ENCODE measurements at regions not wholly inside any gene's neighbourhood (a gene's known extent, or its start where the extent isn't known, plus 50 kb on each side); places are given as distances from the start of the nearest gene placed in this dataset.

GRCh38 chr2:19684516-19684915, 217.3 kb downstream of the TTC32 start:
- Histone ChIP-seq H3K4me1 (ENCODE audit: control insufficient read depth, insufficient read depth, low read length) (no peaks in the 10 kb centered on the region), H3K9me3 (ENCODE audit: control insufficient read depth, insufficient read depth, low read length) (no peaks in the 10 kb centered on the region), H3K4me3 (ENCODE audit: low read depth, low read length) (no peak overlapping the region), H3K27ac (ENCODE audit: low read depth, low read length) (no peak overlapping the region), H3K27me3 (ENCODE audit: control insufficient read depth, insufficient read depth, low read length) (no peaks in the 10 kb centered on the region), H3K36me3 (ENCODE audit: control insufficient read depth, insufficient read depth, low read length) (no peaks in the 10 kb centered on the region)
- DNase-seq (ENCODE audit: low read depth in 4 of 6, low spot score in 6 of 6) = no peak
- 91% methylated on average over 6 of the region's 7 CpGs for WGBS (ENCODE audit: insufficient coverage)

GRCh38 chr2:19683556-19683955, 218.2 kb downstream of the TTC32 start:
- peak in 1 of 6 donors; percentile 11 for DNase-seq (ENCODE audit: low read depth in 4 of 6, low spot score in 6 of 6)
- Histone ChIP-seq H3K4me1 (ENCODE audit: control insufficient read depth, insufficient read depth, low read length) (no peaks in the 10 kb centered on the region), H3K4me3 (ENCODE audit: low read depth, low read length) (no peak overlapping the region), H3K27ac (ENCODE audit: low read depth, low read length) (no peak overlapping the region), H3K9me3 (ENCODE audit: control insufficient read depth, insufficient read depth, low read length) (no peaks in the 10 kb centered on the region), H3K27me3 (ENCODE audit: control insufficient read depth, insufficient read depth, low read length) (no peaks in the 10 kb centered on the region), H3K36me3 (ENCODE audit: control insufficient read depth, insufficient read depth, low read length) (no peaks in the 10 kb centered on the region)

- no peaks in the 10 kb centered on the region for H3K9me3 ChIP-seq (ENCODE audit: control insufficient read depth, insufficient read depth, low read length)
- no peak overlapping the region for H3K4me3 ChIP-seq (ENCODE audit: low read depth, low read length)
- no peak for DNase-seq (ENCODE audit: low read depth in 4 of 6, low spot score in 6 of 6)
- peaks cover 4% of the 10 kb centered on the region for H3K4me1 ChIP-seq (ENCODE audit: control insufficient read depth, insufficient read depth, low read length)
- no peak overlapping the region for H3K27ac ChIP-seq (ENCODE audit: low read depth, low read length)
- WGBS (ENCODE audit: insufficient coverage) = 100% methylated on average over 1 of the region's 1 CpG
- no peaks in the 10 kb centered on the region for H3K27me3 ChIP-seq (ENCODE audit: control insufficient read depth, insufficient read depth, low read length)
- H3K36me3 ChIP-seq (ENCODE audit: control insufficient read depth, insufficient read depth, low read length) = no peaks in the 10 kb centered on the region
Measured at GRCh38 chr2:19682493-19682892, 219.3 kb downstream of the TTC32 start.

GRCh38 chr2:19677825-19678518, 223.8 kb downstream of the TTC32 start:
- Histone ChIP-seq H3K36me3 (ENCODE audit: control insufficient read depth, insufficient read depth, low read length) (no peaks in the 10 kb centered on the region), H3K27ac (ENCODE audit: low read depth, low read length) (no peak overlapping the region), H3K4me1 (ENCODE audit: control insufficient read depth, insufficient read depth, low read length) (peaks cover 26% of the 10 kb centered on the region), H3K9me3 (ENCODE audit: control insufficient read depth, insufficient read depth, low read length) (no peaks in the 10 kb centered on the region), H3K27me3 (ENCODE audit: control insufficient read depth, insufficient read depth, low read length) (no peaks in the 10 kb centered on the region), H3K4me3 (ENCODE audit: low read depth, low read length) (no peak overlapping the region)
- 78% methylated on average over 17 of the region's 17 CpGs for WGBS (ENCODE audit: insufficient coverage)
- DNase-seq (ENCODE audit: low read depth in 4 of 6, low spot score in 6 of 6) = no peak

GRCh38 chr2:19677215-19677777, 224.5 kb downstream of the TTC32 start:
- Histone ChIP-seq H3K4me3 (ENCODE audit: low read depth, low read length) (no peak overlapping the region), H3K9me3 (ENCODE audit: control insufficient read depth, insufficient read depth, low read length) (no peaks in the 10 kb centered on the region), H3K27me3 (ENCODE audit: control insufficient read depth, insufficient read depth, low read length) (no peaks in the 10 kb centered on the region), H3K27ac (ENCODE audit: low read depth, low read length) (no peak overlapping the region), H3K4me1 (ENCODE audit: control insufficient read depth, insufficient read depth, low read length) (peaks cover 26% of the 10 kb centered on the region), H3K36me3 (ENCODE audit: control insufficient read depth, insufficient read depth, low read length) (no peaks in the 10 kb centered on the region)
- WGBS (ENCODE audit: insufficient coverage) = 95% methylated on average over 4 of the region's 5 CpGs
- DNase-seq (ENCODE audit: low read depth in 4 of 6, low spot score in 6 of 6) = no peak

- Histone ChIP-seq H3K4me3 (ENCODE audit: low read depth, low read length) (no peak overlapping the region), H3K36me3 (ENCODE audit: control insufficient read depth, insufficient read depth, low read length) (no peaks in the 10 kb centered on the region), H3K27ac (ENCODE audit: low read depth, low read length) (no peak overlapping the region), H3K4me1 (ENCODE audit: control insufficient read depth, insufficient read depth, low read length) (peaks cover 26% of the 10 kb centered on the region), H3K9me3 (ENCODE audit: control insufficient read depth, insufficient read depth, low read length) (no peaks in the 10 kb centered on the region), H3K27me3 (ENCODE audit: control insufficient read depth, insufficient read depth, low read length) (no peaks in the 10 kb centered on the region)
- DNase-seq (ENCODE audit: low read depth in 4 of 6, low spot score in 6 of 6) = no peak
- 85% methylated on average over 6 of the region's 6 CpGs for WGBS (ENCODE audit: insufficient coverage)
Measured at GRCh38 chr2:19676770-19677169, 225.0 kb downstream of the TTC32 start.

- Histone ChIP-seq H3K4me3 (ENCODE audit: low read depth, low read length) (no peak overlapping the region), H3K36me3 (ENCODE audit: control insufficient read depth, insufficient read depth, low read length) (no peaks in the 10 kb centered on the region), H3K4me1 (ENCODE audit: control insufficient read depth, insufficient read depth, low read length) (peaks cover 31% of the 10 kb centered on the region), H3K27me3 (ENCODE audit: control insufficient read depth, insufficient read depth, low read length) (no peaks in the 10 kb centered on the region), H3K9me3 (ENCODE audit: control insufficient read depth, insufficient read depth, low read length) (no peaks in the 10 kb centered on the region), H3K27ac (ENCODE audit: low read depth, low read length) (no peak overlapping the region)
- WGBS (ENCODE audit: insufficient coverage) = 95% methylated on average over 13 of the region's 13 CpGs
- DNase-seq (ENCODE audit: low read depth in 4 of 6, low spot score in 6 of 6) = no peak
Measured at GRCh38 chr2:19675856-19676460, 225.8 kb downstream of the TTC32 start.

- Histone ChIP-seq H3K27me3 (ENCODE audit: control insufficient read depth, insufficient read depth, low read length) (no peaks in the 10 kb centered on the region), H3K4me3 (ENCODE audit: low read depth, low read length) (no peak overlapping the region), H3K9me3 (ENCODE audit: control insufficient read depth, insufficient read depth, low read length) (no peaks in the 10 kb centered on the region), H3K36me3 (ENCODE audit: control insufficient read depth, insufficient read depth, low read length) (no peaks in the 10 kb centered on the region), H3K27ac (ENCODE audit: low read depth, low read length) (no peak overlapping the region), H3K4me1 (ENCODE audit: control insufficient read depth, insufficient read depth, low read length) (peaks cover 31% of the 10 kb centered on the region)
- 35% methylated on average over 9 of the region's 13 CpGs for WGBS (ENCODE audit: insufficient coverage)
- DNase-seq (ENCODE audit: low read depth in 4 of 6, low spot score in 6 of 6) = peak in 2 of 6 donors; percentile 32 to 59
Measured at GRCh38 chr2:19675003-19675629, 226.7 kb downstream of the TTC32 start.

- peak in 1 of 6 donors; percentile 50 for DNase-seq (ENCODE audit: low read depth in 4 of 6, low spot score in 6 of 6)
- Histone ChIP-seq H3K36me3 (ENCODE audit: control insufficient read depth, insufficient read depth, low read length) (no peaks in the 10 kb centered on the region), H3K4me1 (ENCODE audit: control insufficient read depth, insufficient read depth, low read length) (peaks cover 36% of the 10 kb centered on the region), H3K27me3 (ENCODE audit: control insufficient read depth, insufficient read depth, low read length) (no peaks in the 10 kb centered on the region), H3K27ac (ENCODE audit: low read depth, low read length) (no peak overlapping the region), H3K9me3 (ENCODE audit: control insufficient read depth, insufficient read depth, low read length) (no peaks in the 10 kb centered on the region), H3K4me3 (ENCODE audit: low read depth, low read length) (no peak overlapping the region)
- WGBS (ENCODE audit: insufficient coverage) = 80% methylated on average over 4 of the region's 16 CpGs
Measured at GRCh38 chr2:19674051-19675002, 227.5 kb downstream of the TTC32 start.

Data from spinal cord (tissue), 9 donors.